ENCODE measurements at regions not wholly inside any gene's neighbourhood (a gene's known extent, or its start where the extent isn't known, plus 50 kb on each side); places are given as distances from the start of the nearest gene placed in this dataset.

GRCh38 chr16:16864536-16864935 is 485.6 kb downstream of the NPIPA7 start:
- no peaks in the 10 kb centered on the region for H3K9me3 ChIP-seq (ENCODE audit: control insufficient read depth, insufficient read depth, low read depth, low read length)
- H3K27ac ChIP-seq (ENCODE audit: extremely low read depth, low read depth, low read length): no peak overlapping the region
- H3K4me3 ChIP-seq (ENCODE audit: low read depth, low read length): no peak overlapping the region
- H3K4me1 ChIP-seq (ENCODE audit: control insufficient read depth, insufficient read depth, low read length): no peaks in the 10 kb centered on the region
- TF ChIP-seq ZNF132 (tag by site-specific recombination; IDR thresholded peaks at IDR 0.05; ENCODE audit: borderline replicate concordance): no peak
- no peak for TF ChIP-seq ZNF544 (tag by site-specific recombination; IDR thresholded peaks at IDR 0.05)
- CTCF ChIA-PET: interaction anchor here (0.6 kb wide), 1 partner anchor 10 kb away, joined by 3 read pairs; no protein-coding TSS in a partner anchor
- no peaks in the 10 kb centered on the region for H3K36me3 ChIP-seq (ENCODE audit: control insufficient read depth in 2 of 2, insufficient read depth in 1 of 2, low read length in 2 of 2)
- POLR2A ChIA-PET: no interaction called here

GRCh38 chr16:16865374-16865773 is 486.4 kb downstream of the NPIPA7 start:
- Histone ChIP-seq H3K4me1 (ENCODE audit: control insufficient read depth, insufficient read depth, low read length) (no peaks in the 10 kb centered on the region), H3K9me3 (ENCODE audit: control insufficient read depth, insufficient read depth, low read depth, low read length) (no peaks in the 10 kb centered on the region), H3K36me3 (ENCODE audit: control insufficient read depth in 2 of 2, insufficient read depth in 1 of 2, low read length in 2 of 2) (no peaks in the 10 kb centered on the region), H3K27ac (ENCODE audit: extremely low read depth, low read depth, low read length) (no peak overlapping the region), H3K4me3 (ENCODE audit: low read depth, low read length) (no peak overlapping the region)
- ChIA-PET POLR2A (no interaction called here), CTCF (no interaction called here)
- TF ChIP-seq ZNF664 (tag by site-specific recombination; IDR thresholded peaks at IDR 0.05) (no peak), ZNF248 (tag by site-specific recombination; IDR thresholded peaks at IDR 0.05) (no peak), ZNF843 (tag by site-specific recombination; IDR thresholded peaks at IDR 0.05) (no peak), ZNF266 (tag by site-specific recombination; IDR thresholded peaks at IDR 0.05; ENCODE audit: low read depth) (no peak), ZNF530 (tag by site-specific recombination; IDR thresholded peaks at IDR 0.05; ENCODE audit: low read depth) (no peak), ZNF660 (tag by site-specific recombination; IDR thresholded peaks at IDR 0.05) (no peak), ZNF623 (tag by site-specific recombination; IDR thresholded peaks at IDR 0.05) (no peak), GLIS2 (tag by site-specific recombination; IDR thresholded peaks at IDR 0.05) (no peak), ZBTB49 (tag by site-specific recombination; IDR thresholded peaks at IDR 0.05; ENCODE audit: low read depth) (no peak), ZNF10 (tag by site-specific recombination; IDR thresholded peaks at IDR 0.05) (no peak), ZNF645 (tag by site-specific recombination; IDR thresholded peaks at IDR 0.05) (no peak), ZNF354C (tag by site-specific recombination; IDR thresholded peaks at IDR 0.05; ENCODE audit: borderline replicate concordance, low read depth) (no peak), ZNF837 (tag by site-specific recombination; IDR thresholded peaks at IDR 0.05) (no peak), ZNF394 (tag by site-specific recombination; IDR thresholded peaks at IDR 0.05; ENCODE audit: borderline replicate concordance) (no peak)
- TF ChIP-seq, protein P1, sequence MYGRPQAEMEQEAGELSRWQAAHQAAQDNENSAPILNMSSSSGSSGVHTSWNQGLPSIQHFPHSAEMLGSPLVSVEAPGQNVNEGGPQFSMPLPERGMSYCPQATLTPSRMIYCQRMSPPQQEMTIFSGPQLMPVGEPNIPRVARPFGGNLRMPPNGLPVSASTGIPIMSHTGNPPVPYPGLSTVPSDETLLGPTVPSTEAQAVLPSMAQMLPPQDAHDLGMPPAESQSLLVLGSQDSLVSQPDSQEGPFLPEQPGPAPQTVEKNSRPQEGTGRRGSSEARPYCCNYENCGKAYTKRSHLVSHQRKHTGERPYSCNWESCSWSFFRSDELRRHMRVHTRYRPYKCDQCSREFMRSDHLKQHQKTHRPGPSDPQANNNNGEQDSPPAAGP (tag by site-specific recombination; IDR thresholded peaks at IDR 0.05): no peak

DNA sequence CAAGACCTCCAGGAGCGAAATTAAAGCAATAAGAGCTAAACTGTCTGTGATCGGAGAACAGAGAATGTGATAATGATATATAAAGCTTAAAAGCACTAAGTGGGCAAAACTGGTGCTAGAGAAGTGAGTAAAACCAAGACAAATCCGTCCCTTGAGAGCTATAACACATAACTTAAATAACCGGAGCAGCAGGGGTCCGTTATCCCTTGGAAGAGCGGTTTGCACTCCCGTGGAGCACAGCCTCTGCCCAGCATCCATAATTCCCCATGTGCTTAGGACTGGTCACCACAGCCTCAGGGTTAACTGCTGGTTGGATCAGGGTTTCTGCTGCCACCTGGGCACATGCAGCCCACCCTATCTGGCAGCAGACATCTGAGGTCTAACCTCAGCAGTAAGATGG is 489.0 kb downstream of the NPIPA7 start:
- POLR2A ChIA-PET: no interaction called here
- H3K4me1 ChIP-seq (ENCODE audit: control insufficient read depth, insufficient read depth, low read length): no peaks in the 10 kb centered on the region
- no peaks in the 10 kb centered on the region for H3K9me3 ChIP-seq (ENCODE audit: control insufficient read depth, insufficient read depth, low read depth, low read length)
- no peaks in the 10 kb centered on the region for H3K36me3 ChIP-seq (ENCODE audit: control insufficient read depth in 2 of 2, insufficient read depth in 1 of 2, low read length in 2 of 2)
- H3K4me3 ChIP-seq (ENCODE audit: low read depth, low read length): no peak overlapping the region
- no peak overlapping the region for H3K27ac ChIP-seq (ENCODE audit: extremely low read depth, low read depth, low read length)
- CTCF ChIA-PET: no interaction called here
- TF ChIP-seq ZNF354C (tag by site-specific recombination; IDR thresholded peaks at IDR 0.05; ENCODE audit: borderline replicate concordance, low read depth) (no peak), ZNF148 (tag by site-specific recombination; IDR thresholded peaks at IDR 0.05; ENCODE audit: borderline replicate concordance) (no peak), ZNF791 (tag by site-specific recombination; IDR thresholded peaks at IDR 0.05) (no peak)
- TF ChIP-seq, protein P2, sequence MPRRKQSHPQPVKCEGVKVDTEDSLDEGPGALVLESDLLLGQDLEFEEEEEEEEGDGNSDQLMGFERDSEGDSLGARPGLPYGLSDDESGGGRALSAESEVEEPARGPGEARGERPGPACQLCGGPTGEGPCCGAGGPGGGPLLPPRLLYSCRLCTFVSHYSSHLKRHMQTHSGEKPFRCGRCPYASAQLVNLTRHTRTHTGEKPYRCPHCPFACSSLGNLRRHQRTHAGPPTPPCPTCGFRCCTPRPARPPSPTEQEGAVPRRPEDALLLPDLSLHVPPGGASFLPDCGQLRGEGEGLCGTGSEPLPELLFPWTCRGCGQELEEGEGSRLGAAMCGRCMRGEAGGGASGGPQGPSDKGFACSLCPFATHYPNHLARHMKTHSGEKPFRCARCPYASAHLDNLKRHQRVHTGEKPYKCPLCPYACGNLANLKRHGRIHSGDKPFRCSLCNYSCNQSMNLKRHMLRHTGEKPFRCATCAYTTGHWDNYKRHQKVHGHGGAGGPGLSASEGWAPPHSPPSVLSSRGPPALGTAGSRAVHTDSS (tag by site-specific recombination; IDR thresholded peaks at IDR 0.05): no peak
- TF ChIP-seq, protein P3, sequence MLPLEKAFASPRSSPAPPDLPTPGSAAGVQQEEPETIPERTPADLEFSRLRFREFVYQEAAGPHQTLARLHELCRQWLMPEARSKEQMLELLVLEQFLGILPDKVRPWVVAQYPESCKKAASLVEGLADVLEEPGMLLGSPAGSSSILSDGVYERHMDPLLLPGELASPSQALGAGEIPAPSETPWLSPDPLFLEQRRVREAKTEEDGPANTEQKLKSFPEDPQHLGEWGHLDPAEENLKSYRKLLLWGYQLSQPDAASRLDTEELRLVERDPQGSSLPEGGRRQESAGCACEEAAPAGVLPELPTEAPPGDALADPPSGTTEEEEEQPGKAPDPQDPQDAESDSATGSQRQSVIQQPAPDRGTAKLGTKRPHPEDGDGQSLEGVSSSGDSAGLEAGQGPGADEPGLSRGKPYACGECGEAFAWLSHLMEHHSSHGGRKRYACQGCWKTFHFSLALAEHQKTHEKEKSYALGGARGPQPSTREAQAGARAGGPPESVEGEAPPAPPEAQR (tag by site-specific recombination; IDR thresholded peaks at IDR 0.05): no peak

All from HEK293 (cell line).